Bronchial epithelial cell (primary cell): ENCODE measurements at regions not wholly inside any gene's neighbourhood (a gene's known extent, or its start where the extent isn't known, plus 50 kb on each side); places are given as distances from the start of the nearest gene placed in this dataset.

ENCODE experiments used
- DNase-seq: peaks from one replicate; pipeline ENCODE4 v3.0.0-alpha.2; 2010; ENCODE audit warnings: low read depth
- FAIRE-seq: peaks from 2 replicates; lab custom pipeline; 2011; peaks lifted over from hg19 to GRCh38; lab: Jason Lieb, UNC
- H3K27me3 ChIP-seq: 2 replicates; pipeline ENCODE4 v1.5.1; 2011; ENCODE audit warnings: low read length; ENCODE audit not compliant: control insufficient read depth, insufficient read depth
- H3K36me3 ChIP-seq: 2 replicates; pipeline ENCODE4 v1.5.1; 2011; ENCODE audit warnings: low read length; ENCODE audit not compliant: control insufficient read depth, insufficient read depth
- H3K4me3 ChIP-seq: 2 replicates; pipeline ENCODE4 v1.5.1; 2011; ENCODE audit warnings: mild to moderate bottlenecking, low read depth, low read length, control low read depth
- TF ChIP-seq, protein P1 (sequence below): IDR thresholded peaks from 2 replicates; pipeline ENCODE4 v1.5.1; 2011; ENCODE audit warnings: mild to moderate bottlenecking, moderate library complexity, low read length, control low read depth, inconsistent platforms; ENCODE audit not compliant: insufficient read depth, severe bottlenecking

- FAIRE-seq: no peak
Observed at GRCh38 chr12:14126692-14127091, 145.3 kb upstream of the GRIN2B start.

DNA sequence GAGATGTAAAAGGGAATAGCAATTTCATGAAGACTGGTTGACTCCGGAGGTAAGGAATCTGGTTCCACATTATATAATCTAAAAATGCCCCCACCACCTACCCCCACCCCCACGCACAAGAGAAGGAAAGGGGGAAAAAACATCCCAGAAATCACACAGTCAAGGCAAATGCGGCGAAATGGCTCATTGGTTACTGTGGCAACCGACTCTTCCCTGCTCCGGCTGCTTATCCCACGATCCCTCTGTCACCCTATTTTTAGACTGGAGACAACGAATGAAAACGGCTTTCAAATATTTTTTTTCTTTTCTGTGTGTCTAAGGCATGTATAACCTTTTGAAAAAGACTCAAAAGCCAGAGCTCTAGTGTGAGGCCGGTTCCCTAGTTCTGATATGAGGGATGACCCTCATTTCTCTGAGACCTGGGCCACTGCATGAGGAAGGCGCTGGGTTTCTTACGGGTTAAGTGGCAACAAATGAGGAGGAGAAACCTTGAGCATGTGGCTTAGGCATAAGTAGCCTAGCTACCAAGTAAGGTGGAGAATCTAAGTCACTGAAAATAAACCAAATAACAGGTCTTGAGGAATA is 148.3 kb upstream of the GRIN2B start:
- H3K36me3 ChIP-seq: no peaks in the 10 kb centered on the region
- FAIRE-seq: no peak
- DNase-seq: no peak
- no peaks in the 10 kb centered on the region for H3K27me3 ChIP-seq
- TF ChIP-seq, protein P1, sequence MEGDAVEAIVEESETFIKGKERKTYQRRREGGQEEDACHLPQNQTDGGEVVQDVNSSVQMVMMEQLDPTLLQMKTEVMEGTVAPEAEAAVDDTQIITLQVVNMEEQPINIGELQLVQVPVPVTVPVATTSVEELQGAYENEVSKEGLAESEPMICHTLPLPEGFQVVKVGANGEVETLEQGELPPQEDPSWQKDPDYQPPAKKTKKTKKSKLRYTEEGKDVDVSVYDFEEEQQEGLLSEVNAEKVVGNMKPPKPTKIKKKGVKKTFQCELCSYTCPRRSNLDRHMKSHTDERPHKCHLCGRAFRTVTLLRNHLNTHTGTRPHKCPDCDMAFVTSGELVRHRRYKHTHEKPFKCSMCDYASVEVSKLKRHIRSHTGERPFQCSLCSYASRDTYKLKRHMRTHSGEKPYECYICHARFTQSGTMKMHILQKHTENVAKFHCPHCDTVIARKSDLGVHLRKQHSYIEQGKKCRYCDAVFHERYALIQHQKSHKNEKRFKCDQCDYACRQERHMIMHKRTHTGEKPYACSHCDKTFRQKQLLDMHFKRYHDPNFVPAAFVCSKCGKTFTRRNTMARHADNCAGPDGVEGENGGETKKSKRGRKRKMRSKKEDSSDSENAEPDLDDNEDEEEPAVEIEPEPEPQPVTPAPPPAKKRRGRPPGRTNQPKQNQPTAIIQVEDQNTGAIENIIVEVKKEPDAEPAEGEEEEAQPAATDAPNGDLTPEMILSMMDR: no peak
- no peak overlapping the region for H3K4me3 ChIP-seq

More at GRCh38 chr12:14126692-14127091, 145.3 kb upstream of the GRIN2B start:
- Histone ChIP-seq H3K27me3 (no peaks in the 10 kb centered on the region), H3K36me3 (no peaks in the 10 kb centered on the region), H3K4me3 (no peak overlapping the region)
- TF ChIP-seq, protein P1: no peak
- no peak for DNase-seq

DNA sequence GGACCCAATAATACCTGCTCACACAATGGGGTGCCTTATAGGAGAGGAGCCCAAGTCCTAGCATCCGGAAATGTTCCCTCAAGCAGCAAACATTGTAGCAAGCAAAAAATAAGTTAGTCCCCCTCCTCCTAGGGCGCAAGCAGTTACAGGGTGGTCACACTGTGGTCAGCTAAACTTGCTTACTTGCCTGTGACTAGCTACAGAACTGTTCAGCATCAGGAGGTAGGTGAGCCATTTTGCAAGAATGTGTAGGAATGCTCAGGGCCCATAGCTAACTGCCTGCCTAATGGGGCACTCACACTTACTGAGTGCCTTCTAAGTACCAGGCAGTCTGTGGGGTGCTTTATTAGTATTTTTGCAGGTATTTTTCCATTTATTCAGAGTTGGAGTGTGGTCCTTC is 154.6 kb upstream of the GRIN2B start:
- Histone ChIP-seq H3K27me3 (no peaks in the 10 kb centered on the region), H3K36me3 (no peaks in the 10 kb centered on the region), H3K4me3 (no peak overlapping the region)
- no peak for DNase-seq
- TF ChIP-seq, protein P1: no peak
- FAIRE-seq: no peak

DNA sequence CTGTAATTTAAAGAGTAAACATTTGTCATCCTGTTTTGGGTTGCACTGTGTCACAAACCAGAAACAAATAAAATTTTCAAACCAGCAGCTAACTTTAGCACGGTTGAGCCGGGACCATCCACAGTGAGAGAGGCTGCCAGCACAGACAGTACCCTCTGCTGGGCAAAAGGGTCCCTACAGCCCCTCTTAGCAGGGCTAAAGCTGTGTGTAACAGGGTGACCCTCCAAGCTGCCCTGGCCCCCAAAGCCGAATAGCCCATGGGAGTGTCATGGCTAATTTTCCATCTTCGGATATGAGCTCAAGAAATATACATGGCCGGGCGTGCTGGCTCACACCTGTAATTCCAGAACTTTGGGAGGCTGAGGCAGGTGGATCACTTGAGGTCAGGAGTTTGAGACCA is 157.1 kb upstream of the GRIN2B start:
- FAIRE-seq: no peak

DNA sequence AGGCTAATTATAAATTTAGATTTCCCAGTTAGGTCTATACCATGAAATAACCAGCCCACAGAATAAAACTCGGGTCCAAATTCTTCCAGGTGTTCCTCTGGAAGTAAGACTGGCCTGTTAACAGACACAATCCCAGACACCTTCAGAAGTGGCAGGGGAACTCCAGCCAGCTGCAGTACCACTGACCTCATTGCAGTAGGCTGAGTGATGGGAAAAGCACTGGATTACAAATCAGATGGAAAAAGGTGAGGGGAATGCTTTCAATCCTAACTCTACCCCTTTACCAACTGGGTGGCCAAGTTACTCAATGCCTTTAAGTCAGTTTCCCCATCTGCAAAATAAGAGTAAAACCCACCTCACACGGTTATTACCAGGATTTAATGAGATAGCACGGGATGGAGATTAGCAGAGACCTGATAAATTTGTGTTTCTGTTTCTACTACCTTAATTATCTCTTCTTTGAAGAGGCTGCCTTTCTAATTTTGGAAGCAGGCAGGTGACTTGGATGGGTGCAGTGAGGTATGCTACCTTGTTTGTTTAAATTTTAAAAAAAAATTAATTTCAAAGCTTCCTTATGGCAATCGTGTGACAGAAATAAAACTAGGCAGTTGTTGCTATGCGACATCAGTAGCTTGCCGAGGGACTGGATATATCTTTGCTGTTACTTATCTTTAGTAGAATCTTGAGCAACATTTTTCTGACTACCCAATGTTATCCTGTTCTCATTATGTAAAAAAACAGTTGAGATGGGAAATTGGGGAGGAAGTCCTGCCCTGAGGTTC is 167.3 kb upstream of the GRIN2B start:
- FAIRE-seq: no peak
- TF ChIP-seq, protein P1: no peak

More for the DNA sequence above, 157.1 kb upstream of the GRIN2B start:
- no peaks in the 10 kb centered on the region for H3K27me3 ChIP-seq
- TF ChIP-seq, protein P1: no peak
- H3K4me3 ChIP-seq: no peak overlapping the region
- no peaks in the 10 kb centered on the region for H3K36me3 ChIP-seq
- no peak for DNase-seq

GRCh38 chr12:14153803-14154202 is 172.4 kb upstream of the GRIN2B start:
- H3K4me3 ChIP-seq: no peak overlapping the region
- FAIRE-seq (no peak), DNase-seq (no peak)
- H3K36me3 ChIP-seq: no peaks in the 10 kb centered on the region
- TF ChIP-seq, protein P1: no peak
- H3K27me3 ChIP-seq: no peaks in the 10 kb centered on the region

More for the DNA sequence above, 167.3 kb upstream of the GRIN2B start:
- no peaks in the 10 kb centered on the region for H3K27me3 ChIP-seq
- no peak for DNase-seq
- H3K36me3 ChIP-seq: no peaks in the 10 kb centered on the region
- H3K4me3 ChIP-seq: no peak overlapping the region
